Hematopoietic multipotent progenitor cell treated with erythropoietin and hydrocortisone succinate and interleukin-3 and kit ligand, for 6 days (in vitro differentiated cells): ENCODE measurements at regions not wholly inside any gene's neighbourhood (a gene's known extent, or its start where the extent isn't known, plus 50 kb on each side); places are given as distances from the start of the nearest gene placed in this dataset.
A peak's percentile ranks its signal among the peaks of the same experiment; 100 is the strongest.

Experiments
- DNase-seq: peaks from one replicate; pipeline ENCODE4 v3.0.0-alpha.2; 2015

GRCh38 chr2:43050866-43051265 is 175.5 kb downstream of the ZFP36L2 start:
- DNase-seq = no peak

- no peak for DNase-seq
These were observed 176.3 kb downstream of the ZFP36L2 start for GRCh38 chr2:43049836-43050801.

- no peak for DNase-seq
These were observed 179.1 kb downstream of the ZFP36L2 start for GRCh38 chr2:43047187-43047780.

- DNase-seq = no peak
These were observed 180.5 kb downstream of the ZFP36L2 start for GRCh38 chr2:43045866-43046265.

GRCh38 chr2:43044093-43044681 is 182.2 kb downstream of the ZFP36L2 start:
- no peak for DNase-seq

GRCh38 chr2:43043553-43043870 is 182.9 kb downstream of the ZFP36L2 start:
- no peak for DNase-seq

- no peak for DNase-seq
These were observed 184.6 kb downstream of the ZFP36L2 start for GRCh38 chr2:43041661-43042360.

GRCh38 chr2:43041173-43041591 is 185.2 kb downstream of the ZFP36L2 start:
- DNase-seq = no peak

- DNase-seq = peak; percentile 78
These were observed 186.1 kb downstream of the ZFP36L2 start for GRCh38 chr2:43040084-43040854.

- DNase-seq = no peak
These were observed 186.9 kb downstream of the ZFP36L2 start for GRCh38 chr2:43039376-43040080.

- no peak for DNase-seq
These were observed 187.7 kb downstream of the ZFP36L2 start for GRCh38 chr2:43038696-43039094.

- no peak for DNase-seq
These were observed 188.2 kb downstream of the ZFP36L2 start for GRCh38 chr2:43038034-43038695.

GRCh38 chr2:43035922-43036321 is 190.5 kb downstream of the ZFP36L2 start:
- DNase-seq = no peak

GRCh38 chr2:43034921-43035320 is 191.5 kb downstream of the ZFP36L2 start:
- DNase-seq = no peak

- DNase-seq = no peak
These were observed 192.2 kb downstream of the ZFP36L2 start for GRCh38 chr2:43034242-43034619.

- no peak for DNase-seq
These were observed 192.8 kb downstream of the ZFP36L2 start for GRCh38 chr2:43033466-43034241.

- DNase-seq = no peak
These were observed 193.5 kb downstream of the ZFP36L2 start for GRCh38 chr2:43033016-43033270.

- DNase-seq = no peak
These were observed 194.0 kb downstream of the ZFP36L2 start for GRCh38 chr2:43032213-43033015.

GRCh38 chr2:43031471-43032212 is 194.8 kb downstream of the ZFP36L2 start:
- no peak for DNase-seq
